Hepatocyte (in vitro differentiated cells): ENCODE measurements at regions not wholly inside any gene's neighbourhood (a gene's known extent, or its start where the extent isn't known, plus 50 kb on each side); places are given as distances from the start of the nearest gene placed in this dataset.

Source experiments
- DNase-seq: peaks from one replicate; pipeline ENCODE4 v3.0.0-alpha.2; 2016; ENCODE audit warnings: low spot score
- H2AFZ ChIP-seq: fragments of 200-600 bp; sonication (generic); 2 replicates; pipeline ENCODE4 v1.6.0; 2016; ENCODE audit warnings: antibody characterized with exemption, mild to moderate bottlenecking
- H3K27ac ChIP-seq: fragments of 200-600 bp; sonication (generic); 2 replicates; pipeline ENCODE4 v1.5.1; 2016; ENCODE audit warnings: mild to moderate bottlenecking
- H3K27me3 ChIP-seq: fragments of 200-600 bp; sonication (generic); 2 replicates; pipeline ENCODE4 v1.6.1; 2016
- H3K36me3 ChIP-seq: fragments of 200-600 bp; sonication (generic); replicated peaks from 2 replicates; pipeline ENCODE4 v1.5.1; 2016; ENCODE audit warnings: low read depth; ENCODE audit not compliant: insufficient read depth
- H3K4me1 ChIP-seq: fragments of 200-600 bp; sonication (generic); 2 replicates; pipeline ENCODE4 v1.5.1; 2016; ENCODE audit warnings: mild to moderate bottlenecking, moderate library complexity; ENCODE audit not compliant: insufficient read depth
- H3K4me2 ChIP-seq: fragments of 200-600 bp; sonication (generic); 2 replicates; pipeline ENCODE4 v1.6.0; 2016
- H3K4me3 ChIP-seq: fragments of 200-600 bp; sonication (generic); 2 replicates; pipeline ENCODE4 v1.5.1; 2016; ENCODE audit warnings: mild to moderate bottlenecking
- H3K79me2 ChIP-seq: fragments of 200-600 bp; sonication (generic); 2 replicates; pipeline ENCODE4 v1.6.0; 2017; ENCODE audit warnings: mild to moderate bottlenecking
- H3K9me2 ChIP-seq: fragments of 200-600 bp; sonication (generic); replicated peaks from 2 replicates; pipeline ENCODE4 v1.6.0; 2017; ENCODE audit warnings: mild to moderate bottlenecking; ENCODE audit not compliant: insufficient read depth
- H3K9me3 ChIP-seq: fragments of 200-600 bp; sonication (generic); 2 replicates; pipeline ENCODE4 v1.5.1; 2016; ENCODE audit warnings: low read depth, mild to moderate bottlenecking
- H4K20me1 ChIP-seq: fragments of 200-600 bp; sonication (generic); 2 replicates; pipeline ENCODE4 v1.6.0; 2016; ENCODE audit warnings: mild to moderate bottlenecking; ENCODE audit not compliant: insufficient read depth, poor library complexity, severe bottlenecking
- CTCF ChIP-seq: fragments of 200-600 bp; sonication (generic); IDR thresholded peaks from 2 replicates; pipeline ENCODE4 v1.5.1; 2016; ENCODE audit warnings: antibody characterized with exemption, mild to moderate bottlenecking; ENCODE audit not compliant: poor library complexity
- EZH2 ChIP-seq: fragments of 200-600 bp; sonication (generic); IDR thresholded peaks from 2 replicates; pipeline ENCODE4 v1.6.1; 2016; ENCODE audit warnings: antibody characterized with exemption, mild to moderate bottlenecking, borderline replicate concordance
- EZH2phosphoT487 ChIP-seq: fragments of 200-600 bp; sonication (generic); IDR thresholded peaks from one replicate; pipeline ENCODE4 v1.6.1; 2018; ENCODE audit warnings: antibody characterized with exemption, mild to moderate bottlenecking, low read depth, moderate library complexity; ENCODE audit not compliant: unreplicated experiment, severe bottlenecking
- WGBS: methylation state at CpG from one replicate; pipeline ENCODE4 v1.1.6; 2016; ENCODE audit warnings: low lambda C conversion rate; ENCODE audit errors: missing lambda C conversion rate; 5-methylcytosine and 5-hydroxymethylcytosine counted together

- Histone ChIP-seq H3K4me1 (no peaks in the 10 kb centered on the region), H3K36me3 (no peaks in the 10 kb centered on the region), H3K79me2 (no peaks in the 10 kb centered on the region), H3K4me3 (no peak overlapping the region), H2AFZ (no peak overlapping the region), H4K20me1 (no peaks in the 10 kb centered on the region), H3K9me3 (no peaks in the 10 kb centered on the region), H3K27ac (no peak overlapping the region), H3K4me2 (no peak overlapping the region), H3K9me2 (no peaks in the 10 kb centered on the region), H3K27me3 (no peaks in the 10 kb centered on the region)
- TF ChIP-seq EZH2phosphoT487: no peak
- DNase-seq: no peak
Observed at GRCh38 chr18:39635192-39635591, 2069.6 kb upstream of the CELF4 start.

GRCh38 chr18:39627936-39628335, 2062.3 kb upstream of the CELF4 start:
- H3K4me2 ChIP-seq: no peak overlapping the region
- H3K9me2 ChIP-seq: no peaks in the 10 kb centered on the region
- H3K4me1 ChIP-seq: no peaks in the 10 kb centered on the region
- H3K27me3 ChIP-seq: no peaks in the 10 kb centered on the region
- H4K20me1 ChIP-seq: no peaks in the 10 kb centered on the region
- no peak overlapping the region for H3K27ac ChIP-seq
- no peak for TF ChIP-seq EZH2
- TF ChIP-seq EZH2phosphoT487: no peak
- no peak for TF ChIP-seq CTCF
- DNase-seq: no peak
- no peaks in the 10 kb centered on the region for H3K9me3 ChIP-seq
- no peaks in the 10 kb centered on the region for H3K79me2 ChIP-seq
- no peaks in the 10 kb centered on the region for H3K36me3 ChIP-seq
- H3K4me3 ChIP-seq: no peak overlapping the region
- 71% methylated on average over 5 of the region's 5 CpGs for WGBS
- no peak overlapping the region for H2AFZ ChIP-seq

GRCh38 chr18:39624961-39625360, 2059.4 kb upstream of the CELF4 start:
- no peak overlapping the region for H3K27ac ChIP-seq
- H4K20me1 ChIP-seq: no peaks in the 10 kb centered on the region
- 65% methylated on average over 4 of the region's 4 CpGs for WGBS
- H3K36me3 ChIP-seq: no peaks in the 10 kb centered on the region
- H3K4me1 ChIP-seq: no peaks in the 10 kb centered on the region
- DNase-seq: no peak
- H3K9me2 ChIP-seq: no peaks in the 10 kb centered on the region
- TF ChIP-seq EZH2 (no peak), CTCF (no peak), EZH2phosphoT487 (no peak)
- no peak overlapping the region for H3K4me3 ChIP-seq
- no peak overlapping the region for H2AFZ ChIP-seq
- no peaks in the 10 kb centered on the region for H3K27me3 ChIP-seq
- no peaks in the 10 kb centered on the region for H3K79me2 ChIP-seq
- H3K4me2 ChIP-seq: no peak overlapping the region
- no peaks in the 10 kb centered on the region for H3K9me3 ChIP-seq

- Histone ChIP-seq H2AFZ (no peak overlapping the region), H3K4me1 (no peaks in the 10 kb centered on the region), H3K36me3 (no peaks in the 10 kb centered on the region), H3K27ac (no peak overlapping the region), H3K4me3 (no peak overlapping the region), H3K27me3 (no peaks in the 10 kb centered on the region), H3K79me2 (no peaks in the 10 kb centered on the region), H3K9me2 (no peaks in the 10 kb centered on the region), H4K20me1 (no peaks in the 10 kb centered on the region), H3K4me2 (no peak overlapping the region), H3K9me3 (no peaks in the 10 kb centered on the region)
- TF ChIP-seq EZH2: no peak
- no peak for TF ChIP-seq EZH2phosphoT487
- TF ChIP-seq CTCF: no peak
- 57% methylated on average over 1 of the region's 1 CpG for WGBS
- no peak for DNase-seq
Observed at GRCh38 chr18:39622431-39622830, 2056.8 kb upstream of the CELF4 start.
